Thyroid gland (tissue), 4 donors: ENCODE measurements at regions not wholly inside any gene's neighbourhood (a gene's known extent, or its start where the extent isn't known, plus 50 kb on each side); places are given as distances from the start of the nearest gene placed in this dataset.

ENCODE experiments used
- DNase-seq, 2 donors: peaks; one replicate each; pipeline ENCODE4 v3.0.0-alpha.2; 2019
- H3K27ac ChIP-seq, 3 donors: fragments of 200-600 bp; sonication (generic); 1 replicate in 2 of 3; 2 replicates in 1 of 3; pipeline ENCODE4 v1.5.1; 2016 to 2019; ENCODE audit warnings: mild to moderate bottlenecking in 1 of 3, moderate library complexity in 1 of 3
- H3K27me3 ChIP-seq: fragments of 200-600 bp; sonication (generic); one replicate; pipeline ENCODE4 v1.5.1; 2019
- H3K36me3 ChIP-seq, 2 donors: fragments of 200-600 bp; sonication (generic); one replicate each; pipeline ENCODE4 v1.5.1; 2016 to 2019
- H3K4me1 ChIP-seq, 2 donors: fragments of 200-600 bp; sonication (generic); one replicate each; pipeline ENCODE4 v1.5.1; 2017 to 2019
- H3K4me3 ChIP-seq, 3 donors: fragments of 200-600 bp; sonication (generic); replicated peaks in 1 of 3; 1 replicate in 2 of 3; 2 replicates in 1 of 3; pipeline ENCODE4 v1.5.1; 2016; ENCODE audit warnings: mild to moderate bottlenecking in 1 of 3
- H3K9me3 ChIP-seq: fragments of 200-600 bp; sonication (generic); one replicate; pipeline ENCODE4 v1.5.1; 2017
- CTCF ChIP-seq, 6 experiments: fragments of 200-600 bp in 3 of 6; fragments of 450-650 bp in 3 of 6; sonication (generic) in 3 of 6; IDR thresholded peaks; one replicate each; pipeline ENCODE4 v1.5.1; 2016 to 2019; ENCODE audit warnings: antibody characterized with exemption in 6 of 6, mild to moderate bottlenecking in 2 of 6, inconsistent platforms in 1 of 6, moderate library complexity in 1 of 6
- POLR2A ChIP-seq, 2 donors: fragments of 450-650 bp; IDR thresholded peaks; one replicate each; pipeline ENCODE4 v1.6.1; 2017; ENCODE audit warnings: antibody characterized with exemption in 2 of 2, mild to moderate bottlenecking in 2 of 2, moderate library complexity in 1 of 2
- WGBS, 2 donors: methylation state at CpG; one replicate each; pipeline ENCODE4 v1.1.5; 2017; 5-methylcytosine and 5-hydroxymethylcytosine counted together
- intact Hi-C: fragments of 100-400 bp; cut with DNase I; formaldehyde crosslinking; loops from one replicate; pipeline ENCODE4 v1.15.1; 2023

- no peak for TF ChIP-seq POLR2A (IDR thresholded peaks at IDR 0.05)
- TF ChIP-seq CTCF (IDR thresholded peaks at IDR 0.05), result no peak
- intact Hi-C loops, result no loop called here
- no peak overlapping the region for H3K27ac ChIP-seq
- no peaks in the 10 kb centered on the region for H3K9me3 ChIP-seq
- DNase-seq, result no peak
- 84 to 85% methylated on average over 10 of the region's 10 CpGs for WGBS, 2 donors
- no peak overlapping the region for H3K4me3 ChIP-seq
- no peaks in the 10 kb centered on the region for H3K4me1 ChIP-seq
- no peaks in the 10 kb centered on the region for H3K36me3 ChIP-seq
- no peaks in the 10 kb centered on the region for H3K27me3 ChIP-seq
These were observed 1105.0 kb downstream of the BRD1 start for GRCh38 chr22:48722661-48723060.

- H3K9me3 ChIP-seq, result no peaks in the 10 kb centered on the region
- no peaks in the 10 kb centered on the region for H3K36me3 ChIP-seq
- intact Hi-C loops, result no loop called here
- no peak overlapping the region for H3K4me3 ChIP-seq
- TF ChIP-seq POLR2A (IDR thresholded peaks at IDR 0.05) (no peak), CTCF (IDR thresholded peaks at IDR 0.05) (no peak)
- no peaks in the 10 kb centered on the region for H3K4me1 ChIP-seq
- H3K27ac ChIP-seq, result no peak overlapping the region
- no peak for DNase-seq
- 38 to 43% methylated on average over 3 of the region's 3 CpGs for whole genome bisulfite sequencing, 2 donors
- H3K27me3 ChIP-seq, result no peaks in the 10 kb centered on the region
These were observed 1106.3 kb downstream of the BRD1 start for GRCh38 chr22:48721395-48721669.

GRCh38 chr22:48720662-48721394 is 1106.8 kb downstream of the BRD1 start:
- no peak for DNase-seq
- Histone ChIP-seq H3K4me3 (no peak overlapping the region), H3K27me3 (no peaks in the 10 kb centered on the region), H3K36me3 (no peaks in the 10 kb centered on the region), H3K9me3 (no peaks in the 10 kb centered on the region), H3K27ac (no peak overlapping the region), H3K4me1 (no peaks in the 10 kb centered on the region)
- TF ChIP-seq CTCF (IDR thresholded peaks at IDR 0.05) (no peak), POLR2A (IDR thresholded peaks at IDR 0.05) (no peak)
- 78 to 82% methylated on average over 14 to 16 of the region's 20 CpGs for WGBS, 2 donors
- intact Hi-C loops, result no loop called here

DNA sequence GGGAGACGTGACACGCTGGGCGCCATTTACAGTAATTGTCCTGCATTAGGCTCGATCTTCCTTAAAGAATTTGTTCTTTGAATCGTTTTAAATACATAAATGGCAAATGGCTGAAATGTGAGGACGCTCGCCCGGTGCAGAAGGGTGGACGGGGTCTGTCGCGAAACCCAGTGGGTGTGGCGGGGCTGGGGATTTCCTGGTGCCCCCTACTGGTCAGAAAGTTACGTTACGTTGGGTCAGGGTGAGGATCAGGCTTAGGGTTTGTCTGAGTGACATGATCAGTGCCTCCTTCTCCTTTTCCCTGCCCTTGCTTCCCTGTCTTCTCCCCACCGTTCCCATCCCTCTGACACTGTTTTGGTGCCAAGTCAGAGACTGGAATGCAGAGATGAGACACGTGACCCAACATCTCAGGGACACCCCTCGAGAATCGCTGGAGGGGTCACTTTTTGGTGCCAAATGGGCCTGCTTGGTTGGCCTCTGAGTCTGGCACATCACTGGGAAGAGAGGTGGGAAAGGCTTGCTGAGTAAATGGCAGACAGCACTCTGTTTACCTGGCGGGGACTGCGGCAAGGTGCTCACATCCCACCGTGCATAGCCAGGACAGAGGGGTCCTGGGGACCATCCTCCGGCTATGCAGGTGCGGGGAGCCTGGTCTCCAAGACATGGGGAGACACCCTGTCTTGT is 1107.6 kb downstream of the BRD1 start:
- no peak for DNase-seq
- H3K27me3 ChIP-seq, result no peaks in the 10 kb centered on the region
- no peaks in the 10 kb centered on the region for H3K4me1 ChIP-seq
- H3K9me3 ChIP-seq, result no peaks in the 10 kb centered on the region
- H3K4me3 ChIP-seq, result no peak overlapping the region
- intact Hi-C loops, result no loop called here
- no peaks in the 10 kb centered on the region for H3K36me3 ChIP-seq
- no peak overlapping the region for H3K27ac ChIP-seq
- WGBS, 2 donors, result 78 to 80% methylated on average over 23 of the region's 23 CpGs
- no peak for TF ChIP-seq CTCF (IDR thresholded peaks at IDR 0.05)
- no peak for TF ChIP-seq POLR2A (IDR thresholded peaks at IDR 0.05)

GRCh38 chr22:48718818-48719500 is 1108.7 kb downstream of the BRD1 start:
- no peak overlapping the region for H3K4me3 ChIP-seq
- H3K36me3 ChIP-seq, result no peaks in the 10 kb centered on the region
- intact Hi-C loops, result no loop called here
- H3K27ac ChIP-seq, result no peak overlapping the region
- DNase-seq, result no peak
- H3K27me3 ChIP-seq, result no peaks in the 10 kb centered on the region
- H3K9me3 ChIP-seq, result no peaks in the 10 kb centered on the region
- H3K4me1 ChIP-seq, result no peaks in the 10 kb centered on the region
- TF ChIP-seq CTCF (IDR thresholded peaks at IDR 0.05) (no peak), POLR2A (IDR thresholded peaks at IDR 0.05) (no peak)
- WGBS, 2 donors, result 44 to 74% methylated on average over 22 of the region's 22 CpGs
